22Rv1 (cell line): ENCODE measurements at regions not wholly inside any gene's neighbourhood (a gene's known extent, or its start where the extent isn't known, plus 50 kb on each side); places are given as distances from the start of the nearest gene placed in this dataset.

Source experiments
- H3K27ac ChIP-seq: fragments of 450-650 bp; 2 replicates; pipeline ENCODE4 v1.5.1; 2017
- CTCF ChIP-seq: fragments of 450-650 bp; IDR thresholded peaks from 2 replicates; pipeline ENCODE4 v1.5.1; 2017; ENCODE audit warnings: mild to moderate bottlenecking
- ZFX ChIP-seq: fragments of 450-650 bp; IDR thresholded peaks from 2 replicates; pipeline ENCODE4 v1.6.1; 2017; ENCODE audit warnings: antibody characterized with exemption, borderline replicate concordance

GRCh38 chr10:131814567-131815265 is 86.1 kb upstream of the PPP2R2D start:
- H3K27ac ChIP-seq = no peak overlapping the region
- TF ChIP-seq CTCF (no peak), ZFX (no peak)

GRCh38 chr10:131815266-131816156 is 85.3 kb upstream of the PPP2R2D start:
- no peak overlapping the region for H3K27ac ChIP-seq
- TF ChIP-seq CTCF = no peak
- TF ChIP-seq ZFX = no peak

DNA sequence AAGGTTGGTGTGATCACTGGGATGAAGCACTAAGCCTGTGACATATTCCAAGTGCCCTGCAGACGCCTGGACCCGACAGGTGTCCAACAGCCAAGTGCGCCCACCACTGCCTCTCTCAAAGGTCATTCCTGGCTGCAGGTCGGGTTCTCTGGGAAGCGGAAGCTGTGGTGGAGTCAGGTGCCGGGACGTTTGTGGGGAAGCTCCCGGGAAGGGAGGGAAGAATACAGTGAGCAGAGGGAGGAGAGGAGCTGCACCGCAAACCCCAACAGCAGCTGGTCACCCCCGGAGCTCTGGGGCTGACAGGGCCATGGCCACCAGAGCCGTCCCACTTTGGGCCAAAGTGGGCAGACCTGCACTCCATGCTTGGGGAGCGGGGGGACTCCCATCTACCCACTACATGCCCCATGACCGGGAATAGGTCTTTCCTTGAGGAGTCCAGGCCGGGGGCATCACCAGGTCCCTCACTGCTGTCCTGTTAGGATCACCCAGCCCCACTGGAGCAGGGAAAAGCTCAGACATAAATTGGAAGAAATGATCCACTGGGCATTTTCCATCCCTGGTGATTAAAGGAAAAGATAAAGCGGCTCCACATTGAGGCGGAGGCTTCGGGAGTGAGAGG is 84.5 kb upstream of the PPP2R2D start:
- TF ChIP-seq CTCF (no peak), ZFX (no peak)

DNA sequence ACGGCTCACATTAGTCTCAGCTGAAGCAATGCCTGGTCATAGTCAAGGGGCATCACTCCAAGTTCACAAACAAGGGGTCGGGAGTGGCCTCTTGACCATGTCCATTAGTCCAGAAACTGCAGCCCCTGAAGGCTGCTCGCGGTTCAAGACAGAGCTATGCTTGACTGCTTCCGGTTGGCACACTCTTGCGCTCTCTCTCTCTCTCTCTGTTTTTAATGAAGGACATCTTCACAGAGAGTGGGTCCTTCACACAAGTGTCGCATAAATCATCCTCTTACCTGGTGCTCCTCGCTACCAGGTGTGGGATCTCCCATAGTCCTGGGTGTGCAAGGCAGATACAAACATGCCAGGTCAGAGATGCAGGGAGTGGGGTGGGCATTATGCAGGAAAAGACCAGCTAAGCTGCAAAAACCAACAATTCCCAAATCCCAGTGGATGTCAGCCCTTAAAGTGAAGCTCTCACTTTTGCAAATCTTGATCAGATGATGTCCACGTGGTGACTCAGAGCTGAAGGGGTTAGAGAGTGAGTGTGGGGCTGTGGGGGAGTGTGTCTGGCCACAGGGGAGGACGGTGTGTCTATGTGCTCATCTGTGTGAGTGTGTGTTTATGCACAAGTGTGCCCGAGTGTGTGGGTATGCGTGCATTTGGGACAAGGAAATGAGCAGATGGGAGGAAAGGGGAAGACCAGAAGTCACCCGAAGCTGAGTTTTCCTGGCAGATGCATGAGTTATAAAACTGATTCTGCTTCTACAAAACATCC is 83.7 kb upstream of the PPP2R2D start:
- TF ChIP-seq CTCF (no peak), ZFX (no peak)
- H3K27ac ChIP-seq = no peak overlapping the region

More for the DNA sequence above, 84.5 kb upstream of the PPP2R2D start:
- no peak overlapping the region for H3K27ac ChIP-seq

DNA sequence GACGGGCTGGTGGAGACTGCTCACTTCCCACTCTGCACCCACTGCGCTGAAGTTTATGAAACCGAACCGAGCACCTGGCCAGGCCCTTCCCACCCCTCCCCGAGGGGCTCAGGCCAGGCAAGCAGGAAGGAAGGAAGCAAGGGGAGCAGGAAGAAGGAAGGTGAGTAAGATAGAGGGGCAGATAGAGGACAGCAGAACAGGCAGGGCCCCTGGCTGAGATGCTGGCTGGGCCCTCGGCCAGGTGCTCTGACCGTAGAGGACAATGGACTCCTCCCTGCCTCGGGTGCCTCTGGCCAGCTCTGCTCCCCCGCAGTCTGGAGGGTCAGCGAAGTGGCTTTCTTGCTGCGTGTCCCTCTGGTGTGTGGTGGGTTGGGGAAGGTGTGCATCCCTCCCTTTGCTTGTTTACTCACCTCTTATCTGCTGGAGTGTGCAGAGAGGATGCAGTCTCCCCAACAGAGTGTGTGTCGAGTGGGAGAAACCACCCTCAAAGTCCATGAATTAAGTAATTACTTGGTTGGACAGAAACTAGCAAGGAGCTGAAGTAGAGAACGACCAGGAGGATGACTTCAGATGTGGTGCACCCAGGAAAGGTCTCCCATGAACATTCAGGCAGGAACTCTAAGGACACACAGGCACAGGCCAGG is 82.8 kb upstream of the PPP2R2D start:
- H3K27ac ChIP-seq = no peak overlapping the region
- no peak for TF ChIP-seq CTCF
- no peak for TF ChIP-seq ZFX

DNA sequence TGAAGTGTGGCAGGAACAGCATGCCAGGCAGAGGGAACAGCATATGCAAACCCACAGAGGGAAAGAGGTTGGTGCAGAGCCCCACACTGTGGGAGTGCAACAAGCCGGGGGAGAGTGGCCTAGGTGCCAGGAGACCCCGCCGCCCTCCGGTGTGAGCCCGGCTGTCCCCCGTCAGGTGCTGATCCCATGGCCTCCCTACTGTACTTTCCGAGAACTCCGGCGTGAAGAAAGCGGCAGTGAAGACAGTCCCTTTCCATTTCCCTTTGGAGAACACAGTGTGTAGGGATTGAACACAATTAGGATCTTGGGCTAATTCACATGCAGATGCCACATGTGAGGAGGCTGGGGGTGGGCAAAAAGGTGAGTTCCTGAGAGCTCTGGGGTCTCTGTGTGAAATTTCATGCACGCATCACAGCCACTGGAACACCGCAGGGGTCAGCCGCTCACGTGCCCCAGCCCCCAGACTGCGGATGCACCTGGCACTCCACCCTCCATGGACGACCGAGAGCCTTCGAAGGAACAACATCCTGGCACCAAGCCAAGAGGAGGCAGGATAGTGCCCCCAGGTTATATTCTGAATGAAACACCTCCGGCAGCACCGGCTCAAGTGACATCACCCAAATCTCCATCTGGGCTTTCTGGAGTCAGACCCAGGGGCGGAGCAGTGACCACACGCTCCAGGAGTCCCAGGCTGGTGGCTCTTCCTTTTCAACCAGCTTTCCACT is 82.1 kb upstream of the PPP2R2D start:
- no peak overlapping the region for H3K27ac ChIP-seq
- TF ChIP-seq CTCF (no peak), ZFX (no peak)
